Stimulated activated CD4-positive, alpha-beta T cell treated with anti-CD3 and anti-CD28 coated beads, Interleukin-1b, Interleukin-23, amount 100 ng/mL, for 24 hours (primary cell): ENCODE measurements at regions not wholly inside any gene's neighbourhood (a gene's known extent, or its start where the extent isn't known, plus 50 kb on each side); places are given as distances from the start of the nearest gene placed in this dataset.

Experiments
- DNase-seq, 4 experiments: peaks; one replicate each; pipeline ENCODE4 v3.0.0-alpha.2; 2020; ENCODE audit warnings: low read depth in 4 of 4, low spot score in 1 of 4

DNA sequence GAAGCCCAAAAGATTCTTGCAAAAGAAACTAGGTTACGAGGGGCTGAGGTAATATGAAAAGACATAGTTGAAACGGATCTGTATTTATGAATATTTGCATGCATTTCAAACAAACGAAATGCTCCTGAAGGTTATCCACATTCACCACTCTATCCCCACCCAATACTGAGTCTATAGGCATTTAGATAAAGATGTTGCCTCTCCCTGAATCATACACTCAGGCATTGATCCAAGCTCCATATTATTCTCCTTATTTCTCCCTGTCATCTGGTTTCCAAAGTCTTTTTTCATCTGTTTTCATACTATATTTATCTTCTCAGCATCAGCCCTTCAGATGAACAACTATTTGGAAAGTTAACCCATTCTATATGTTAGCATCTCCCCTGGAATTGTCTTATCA is 492.5 kb upstream of the TGFBR2 start:
- DNase-seq: no peak

DNA sequence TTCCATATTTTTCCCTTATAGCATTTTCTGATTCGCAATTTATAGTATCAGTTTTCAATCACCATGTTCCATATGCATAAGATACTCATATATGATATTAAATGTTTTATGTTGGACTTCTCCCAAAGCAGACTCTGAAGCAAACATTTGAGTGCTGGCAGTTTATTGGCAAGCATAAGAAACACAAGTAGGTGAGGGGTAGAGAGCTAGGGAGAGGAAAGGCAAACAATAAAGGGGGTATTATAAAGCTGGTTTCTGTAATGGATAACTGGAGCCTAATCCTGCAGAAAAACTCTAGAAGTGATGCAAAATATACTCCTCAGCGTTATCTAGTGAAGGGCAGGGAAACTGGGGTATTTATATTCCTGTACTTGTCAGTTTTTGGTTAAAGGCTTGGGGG is 491.5 kb upstream of the TGFBR2 start:
- no peak for DNase-seq

DNA sequence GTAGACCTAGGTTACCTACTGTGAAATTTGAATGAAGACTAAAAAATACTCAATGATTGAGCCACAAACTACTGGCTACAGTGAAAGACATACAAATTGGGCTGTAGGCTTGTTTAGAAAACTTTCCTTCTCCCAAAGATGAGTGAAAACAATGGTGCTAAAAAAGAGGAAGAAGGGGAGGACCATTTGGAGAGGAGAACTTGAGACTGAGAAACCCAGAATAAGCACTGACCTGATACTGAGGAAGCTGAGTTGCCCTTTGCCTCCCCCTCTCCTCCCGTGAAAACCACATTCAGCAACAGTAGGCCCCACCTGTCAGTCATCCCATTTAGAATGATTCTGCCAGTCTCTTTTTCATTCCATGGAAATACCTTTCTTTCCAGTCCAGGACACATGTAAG is 484.0 kb upstream of the TGFBR2 start:
- DNase-seq: no peak

DNA sequence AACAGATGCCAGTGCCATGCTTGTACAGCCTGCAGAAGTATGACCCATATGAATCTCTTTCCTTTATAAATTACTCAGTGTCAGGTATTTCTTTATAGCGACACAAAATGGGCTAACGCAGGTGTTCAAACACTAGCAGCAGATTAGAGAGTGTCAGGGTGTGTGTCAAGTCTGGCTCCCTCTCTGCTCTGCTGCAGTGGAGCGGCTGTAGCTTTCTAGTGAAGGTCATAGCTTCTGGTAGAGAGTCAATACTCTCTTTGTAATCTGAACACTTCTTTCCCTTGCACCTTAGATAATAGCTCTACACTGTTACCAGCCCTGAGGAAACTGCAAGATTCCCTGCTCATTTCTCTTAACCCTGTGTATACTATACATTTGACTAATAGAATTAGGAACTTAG is 483.2 kb upstream of the TGFBR2 start:
- DNase-seq: no peak

DNA sequence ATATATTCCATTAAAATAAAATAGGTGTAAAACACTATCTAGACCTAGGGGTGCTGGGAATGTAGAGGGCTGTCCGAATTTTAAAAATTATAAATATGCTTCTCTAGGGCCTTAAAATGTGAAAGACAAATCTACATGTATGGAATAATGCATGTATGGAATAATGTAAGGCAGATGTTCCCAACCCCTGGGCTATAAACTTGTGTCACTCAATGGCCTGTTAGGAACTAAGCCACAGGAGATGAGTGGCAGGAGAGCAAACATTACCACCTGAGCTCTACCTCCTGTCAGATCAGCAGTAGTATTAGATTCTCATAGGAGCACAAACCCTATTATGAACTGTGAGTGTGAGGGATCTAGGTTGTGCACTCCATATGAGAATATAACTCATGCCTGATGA is 482.6 kb upstream of the TGFBR2 start:
- DNase-seq: no peak

DNA sequence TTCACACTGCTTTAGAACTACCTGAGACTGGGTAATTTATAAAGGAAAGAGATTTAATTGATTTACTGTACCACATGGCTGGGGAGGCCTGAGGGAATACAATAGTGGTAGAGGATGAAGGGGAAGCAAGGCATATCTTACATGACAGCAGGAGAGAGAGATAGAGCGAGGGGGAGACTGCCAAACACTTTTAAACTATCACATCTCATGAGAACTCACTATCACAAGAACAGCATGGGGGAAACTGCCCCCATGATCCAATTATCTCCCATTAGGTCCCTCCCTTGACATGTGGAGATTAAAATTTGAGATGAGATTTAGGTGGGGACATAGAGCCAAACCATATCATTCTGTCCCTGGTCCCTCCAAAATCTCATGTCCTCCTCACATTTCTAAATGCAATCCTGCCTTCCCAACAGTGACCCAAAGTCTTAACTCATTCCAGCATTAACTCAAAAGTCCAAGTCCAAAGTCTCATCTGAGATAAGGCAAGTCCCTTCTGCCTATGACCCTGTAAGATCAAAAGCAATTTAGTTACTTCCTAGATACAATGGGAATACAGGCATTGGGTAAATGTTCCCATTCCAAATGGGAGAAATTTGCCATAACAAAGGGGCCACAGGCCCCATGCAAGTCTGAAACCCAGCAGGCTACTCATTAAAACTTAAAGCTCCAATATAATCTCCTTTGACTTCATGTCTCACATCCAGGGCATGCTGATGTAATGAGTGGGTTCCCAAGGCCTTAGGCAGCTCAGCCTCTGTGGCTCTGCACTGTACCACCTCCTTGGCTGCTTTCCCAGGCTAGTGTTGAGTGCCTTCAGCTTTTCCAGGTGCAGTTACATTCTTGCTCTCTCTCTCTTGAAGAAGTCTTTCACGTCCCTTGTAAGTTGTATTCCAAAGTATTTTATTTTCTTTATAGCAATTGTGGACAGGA is 481.7 kb upstream of the TGFBR2 start:
- DNase-seq: no peak

DNA sequence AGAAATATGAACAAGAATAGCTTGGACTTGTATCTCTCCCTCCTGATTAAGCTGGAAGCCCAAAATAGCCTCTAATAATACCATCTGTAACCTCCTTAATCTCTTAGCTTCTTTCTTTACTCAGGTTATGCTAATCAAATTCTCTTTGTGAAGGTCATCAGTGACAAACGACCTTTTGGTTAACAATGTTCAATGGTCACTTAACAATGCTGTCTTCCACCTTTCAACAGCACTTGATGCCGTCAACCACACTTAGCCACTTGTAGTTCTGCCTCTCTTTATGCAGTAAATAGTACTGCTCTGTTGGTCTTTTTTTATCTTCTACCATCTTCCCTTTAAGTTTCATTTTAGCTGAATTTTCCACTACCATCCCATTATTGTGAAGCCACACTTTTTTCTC is 476.6 kb upstream of the TGFBR2 start:
- no peak for DNase-seq

DNA sequence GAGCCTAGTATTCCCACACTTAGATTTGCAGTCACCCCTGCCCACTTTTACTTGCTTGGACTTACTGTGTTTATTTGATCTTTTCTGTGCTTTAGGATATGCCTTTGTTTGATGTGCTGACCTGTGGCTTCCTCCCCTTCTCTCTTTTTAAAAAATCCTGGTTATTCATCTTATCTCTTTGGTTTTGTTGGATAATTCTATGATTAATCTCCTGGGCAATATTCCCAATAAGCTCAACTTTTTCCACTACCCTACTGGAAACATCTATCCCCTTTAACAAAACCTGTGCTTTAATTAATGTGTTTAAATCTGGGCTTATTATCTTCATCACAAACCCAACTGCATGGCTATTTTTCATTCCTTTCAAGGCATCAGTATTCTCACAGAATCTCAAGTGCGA is 476.0 kb upstream of the TGFBR2 start:
- DNase-seq: no peak

DNA sequence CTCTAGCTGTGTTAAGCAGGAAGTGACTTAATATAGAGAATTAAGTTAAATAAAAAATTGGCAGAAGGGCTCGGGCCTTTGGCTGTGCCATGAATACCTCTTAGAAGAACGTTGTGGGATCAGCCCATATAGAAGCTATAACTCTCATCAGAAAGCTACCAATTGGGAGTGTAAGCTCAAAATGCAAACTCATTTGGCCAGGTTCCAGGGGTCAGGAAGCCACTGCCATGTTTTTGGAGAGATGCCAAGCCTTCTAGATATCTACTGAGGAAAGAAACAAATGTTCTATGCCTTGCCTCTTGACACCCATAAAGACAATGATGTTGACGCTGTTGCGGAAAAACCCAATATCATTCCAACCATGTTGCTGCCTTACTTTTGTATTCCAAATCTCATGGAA is 475.2 kb upstream of the TGFBR2 start:
- no peak for DNase-seq

DNA sequence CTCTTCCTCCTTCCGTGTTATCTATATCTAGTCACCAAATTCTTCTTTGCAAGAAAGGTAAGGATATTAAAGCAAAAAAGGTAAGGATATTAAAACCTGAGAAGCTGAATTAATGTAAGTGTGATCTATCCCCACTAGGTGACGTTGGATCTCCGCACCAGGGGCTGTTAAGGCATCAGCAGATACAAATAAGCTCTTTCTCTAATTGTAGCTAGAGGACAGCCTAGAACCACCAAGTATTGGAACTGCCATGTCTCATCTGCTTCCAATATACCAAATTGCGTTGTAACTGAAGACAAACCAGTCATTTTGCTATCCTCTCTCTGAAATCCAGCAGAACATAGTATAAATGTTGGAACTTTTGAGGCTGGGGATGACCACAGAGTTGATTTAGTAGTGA is 471.2 kb upstream of the TGFBR2 start:
- DNase-seq: no peak

DNA sequence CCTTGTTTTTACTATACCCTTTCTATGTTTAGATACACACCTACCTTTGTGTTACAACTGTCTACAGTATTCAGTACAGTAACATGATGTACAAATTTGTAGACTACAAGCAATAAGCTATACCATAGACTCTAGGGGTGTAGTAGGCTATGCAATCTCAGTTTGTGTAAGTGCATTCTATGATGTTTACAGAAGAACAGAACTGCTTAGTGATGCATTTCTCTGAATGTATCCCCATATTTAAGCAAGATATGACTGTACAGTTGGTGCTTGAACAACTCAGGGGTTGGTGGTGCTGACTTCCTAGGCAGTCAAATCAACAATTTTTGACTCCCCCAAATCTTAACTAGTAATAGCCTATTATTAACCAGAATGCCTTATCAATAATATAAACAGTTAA is 467.1 kb upstream of the TGFBR2 start:
- DNase-seq: no peak

DNA sequence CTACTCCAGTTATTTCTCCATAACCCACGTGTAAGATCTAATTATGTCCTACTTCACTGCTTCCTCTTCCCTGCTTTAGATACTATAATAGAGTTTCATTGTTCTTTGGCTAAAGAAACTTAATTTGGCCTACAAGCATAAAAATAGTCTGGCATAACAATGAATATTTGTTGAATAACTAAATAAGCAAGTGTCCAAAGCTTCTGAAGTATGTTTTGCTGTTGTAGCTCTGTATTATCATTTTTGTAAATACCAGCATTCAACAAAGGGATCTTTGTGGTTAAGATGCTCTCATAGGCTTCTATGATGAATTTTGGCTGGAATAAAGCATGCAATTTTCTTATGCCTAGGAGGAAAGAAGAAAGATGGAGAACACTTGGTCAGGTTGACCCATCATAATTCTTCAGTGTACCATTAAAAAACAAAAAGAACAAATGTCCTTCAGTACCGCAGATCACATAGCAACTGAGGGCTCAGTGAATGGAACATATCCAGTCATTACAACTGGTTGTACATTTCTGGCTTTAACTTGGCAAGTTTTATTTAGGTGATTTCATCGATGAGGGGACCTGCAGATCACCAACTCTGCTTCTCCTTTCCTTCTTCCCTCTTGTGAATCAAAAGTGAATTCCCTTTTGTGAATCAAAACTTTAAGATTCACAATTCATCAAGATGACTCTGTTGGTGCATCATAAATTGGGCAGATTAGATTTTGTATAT is 465.9 kb upstream of the TGFBR2 start:
- no peak for DNase-seq

DNA sequence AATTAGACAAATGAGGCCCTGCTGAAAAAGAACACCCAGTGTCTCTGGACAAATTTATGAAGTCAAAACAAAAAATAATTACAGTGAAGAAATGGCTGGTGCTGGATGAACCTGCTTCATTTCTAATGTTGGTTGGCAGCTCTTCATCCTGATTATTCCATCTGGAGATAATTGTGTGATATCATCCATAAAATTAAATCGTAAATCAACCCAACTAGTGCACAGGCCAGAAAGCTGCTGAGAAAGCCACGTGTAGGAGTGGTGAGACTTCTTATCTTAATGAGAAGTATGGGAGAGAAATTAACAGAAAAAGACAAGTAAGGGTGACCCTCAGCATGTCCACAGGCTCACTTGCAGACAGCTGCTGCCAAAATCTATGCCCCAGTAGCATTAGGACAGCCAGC is 465.2 kb upstream of the TGFBR2 start:
- DNase-seq: no peak

DNA sequence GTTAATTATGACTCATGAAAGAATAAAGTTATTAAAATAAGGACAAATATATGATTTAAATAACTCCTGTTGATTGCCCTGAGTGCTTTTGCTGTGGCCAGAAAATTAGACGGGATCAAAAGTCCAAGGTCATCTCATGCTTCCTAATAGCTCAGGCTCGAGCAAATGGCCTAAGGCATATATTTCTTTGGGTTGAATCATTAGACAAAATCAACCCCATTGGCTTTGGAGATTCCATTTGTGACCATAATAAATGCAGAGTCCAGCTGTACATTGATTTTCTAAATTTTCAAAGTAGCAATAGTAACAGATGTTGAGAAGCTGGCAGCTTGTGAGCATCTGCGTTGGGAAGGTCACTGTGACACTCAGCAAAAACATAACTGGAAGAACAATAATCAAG is 464.5 kb upstream of the TGFBR2 start:
- DNase-seq: no peak

DNA sequence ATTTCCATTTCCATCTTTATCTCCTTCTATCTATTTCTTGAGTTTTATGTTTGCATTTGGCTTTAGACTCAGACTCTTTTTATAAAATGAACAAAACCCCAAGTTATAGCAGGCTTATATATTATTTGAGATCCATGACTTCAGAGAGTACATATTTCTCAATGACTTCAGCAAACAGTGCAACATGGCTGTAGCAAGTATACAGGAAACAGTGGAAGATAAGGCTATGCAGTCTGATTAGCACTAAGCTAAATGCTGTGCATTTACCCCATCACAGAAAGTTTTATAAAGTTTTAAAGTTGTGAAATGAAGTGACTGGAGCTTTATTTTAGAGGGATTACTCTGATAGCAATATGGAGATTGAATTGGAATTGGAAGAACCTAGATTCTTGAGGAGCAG is 463.5 kb upstream of the TGFBR2 start:
- DNase-seq: no peak

DNA sequence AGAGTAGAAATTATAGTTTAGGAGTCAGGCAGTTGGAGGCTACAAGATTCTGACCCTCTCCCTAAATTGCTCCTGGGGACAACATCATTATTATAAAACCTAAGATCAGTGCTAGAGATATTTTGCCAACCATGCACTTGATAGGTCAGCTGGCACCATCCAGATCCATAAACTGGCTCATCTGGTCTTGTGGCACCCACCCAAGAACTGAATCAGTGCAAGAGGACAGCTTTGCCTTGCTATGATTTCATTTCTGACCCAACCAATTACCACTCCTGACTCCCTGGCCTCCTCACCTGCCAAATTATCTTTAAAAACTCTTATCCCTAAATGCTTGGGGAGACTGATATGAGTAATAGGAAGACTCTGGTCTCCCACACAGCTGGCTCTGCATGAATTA is 461.1 kb upstream of the TGFBR2 start:
- DNase-seq: no peak

DNA sequence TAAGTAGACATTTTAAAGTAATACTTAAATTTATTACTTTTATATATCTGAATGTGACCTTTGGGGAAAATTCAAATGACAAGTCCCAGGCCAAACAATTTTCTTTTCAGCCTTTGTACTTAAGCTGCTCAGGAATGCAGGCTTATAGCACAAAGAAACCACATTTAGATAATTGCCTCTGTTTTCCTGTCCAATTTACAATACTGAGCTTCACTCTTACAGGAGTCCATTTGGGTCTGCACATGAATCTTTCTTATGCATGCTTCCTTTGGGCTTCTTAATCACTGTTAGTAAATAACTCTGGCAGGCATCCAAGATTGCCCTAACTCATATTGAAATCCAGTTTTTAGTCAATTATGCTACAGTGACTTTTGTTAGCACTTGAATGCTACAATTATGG is 459.4 kb upstream of the TGFBR2 start:
- DNase-seq: no peak

DNA sequence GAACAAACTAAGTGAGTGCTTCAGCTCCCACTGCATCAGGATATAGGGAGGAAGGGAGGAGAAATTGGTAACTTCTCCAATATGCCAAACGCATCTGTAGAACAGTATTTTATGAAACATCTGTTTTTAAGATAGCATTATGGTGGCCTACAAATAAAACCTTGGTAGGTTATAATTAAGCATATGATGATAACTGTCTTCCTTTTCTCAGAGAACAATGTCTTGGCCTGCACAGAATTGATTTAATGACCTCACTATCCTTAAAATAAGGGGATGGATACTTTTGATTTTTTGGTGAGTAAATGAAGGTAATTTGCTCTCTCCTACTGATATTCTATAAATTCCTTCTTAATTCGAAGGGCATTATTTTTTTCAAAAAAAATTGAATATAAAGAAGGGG is 451.5 kb upstream of the TGFBR2 start:
- DNase-seq: no peak

DNA sequence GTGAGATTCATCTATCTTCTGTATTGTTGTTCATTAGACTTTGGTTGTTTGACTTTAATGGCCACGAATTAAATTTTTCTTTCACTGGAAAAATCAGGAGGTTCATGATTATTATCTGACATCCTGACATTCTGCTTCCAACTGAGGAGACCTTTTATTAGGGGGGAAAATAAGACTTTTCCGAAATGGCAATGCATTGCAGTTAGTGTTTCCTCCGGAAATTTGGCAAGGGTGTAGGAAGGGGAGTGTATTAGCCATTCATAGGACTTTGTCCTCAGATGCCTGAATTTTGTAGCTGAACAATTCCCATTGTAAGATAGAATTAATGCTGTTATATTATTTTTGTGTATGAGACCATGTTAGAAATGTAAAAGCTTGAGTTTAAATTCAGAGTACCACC is 450.6 kb upstream of the TGFBR2 start:
- DNase-seq: no peak

DNA sequence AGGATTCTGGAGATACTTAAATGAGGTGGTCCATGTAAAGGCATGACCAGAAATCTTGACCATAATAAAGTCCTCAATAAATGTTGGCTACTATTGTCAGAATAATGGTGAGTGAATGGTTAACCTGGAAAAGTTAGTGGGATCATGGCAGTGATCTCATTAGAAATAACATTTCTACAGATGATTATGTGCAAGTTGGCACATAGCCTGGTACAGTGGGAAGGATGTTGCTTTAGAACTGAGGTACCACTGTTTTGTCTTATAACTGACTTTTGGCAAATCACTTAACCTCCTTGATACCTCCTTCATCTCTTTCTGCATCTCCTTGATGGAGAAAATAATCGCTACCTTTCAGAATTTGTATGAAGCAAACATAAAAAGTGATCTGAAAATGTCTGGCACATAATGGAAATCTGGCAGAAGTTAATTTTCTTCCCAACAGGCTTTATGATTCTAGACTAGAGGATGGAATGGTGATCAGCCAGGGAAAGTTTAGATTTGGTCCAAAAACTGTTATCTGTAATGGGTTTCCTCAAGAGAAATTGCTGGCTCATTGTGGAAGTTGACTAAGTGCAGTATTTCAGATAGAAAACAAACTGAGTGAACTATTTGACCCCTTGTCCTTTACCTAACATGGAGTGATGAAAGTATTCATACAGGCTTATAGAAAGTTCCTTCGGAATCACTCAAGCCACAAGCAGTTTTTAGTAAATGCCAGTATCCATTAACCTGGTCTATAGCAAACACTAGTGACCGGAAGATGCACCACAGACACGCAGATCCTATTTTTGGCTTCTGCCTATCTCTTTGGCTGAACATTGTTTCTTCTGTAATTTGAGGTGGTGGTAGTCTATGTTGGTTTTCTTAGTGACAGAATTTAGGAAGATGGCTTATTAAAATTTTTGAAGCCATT is 449.6 kb upstream of the TGFBR2 start:
- DNase-seq: no peak

DNA sequence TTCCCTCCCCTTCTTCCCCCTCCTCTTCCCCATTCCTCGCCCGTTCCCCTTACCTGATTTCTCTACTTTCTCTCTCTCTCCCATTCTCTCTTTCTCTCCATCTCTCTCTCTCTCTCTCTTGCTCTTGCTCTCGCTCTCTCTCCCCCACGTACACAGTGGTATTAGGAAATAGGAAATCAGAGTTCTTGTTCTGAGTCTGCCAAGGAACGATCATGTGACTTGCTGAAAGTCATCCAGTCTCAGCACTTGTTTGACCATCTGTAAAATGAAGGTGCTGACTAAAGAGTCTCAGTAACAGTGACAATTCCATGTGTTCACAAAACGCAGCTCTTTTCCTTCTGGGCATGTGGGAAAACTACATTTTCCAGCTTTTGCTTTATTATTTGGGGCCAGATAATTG is 445.0 kb upstream of the TGFBR2 start:
- DNase-seq: no peak

DNA sequence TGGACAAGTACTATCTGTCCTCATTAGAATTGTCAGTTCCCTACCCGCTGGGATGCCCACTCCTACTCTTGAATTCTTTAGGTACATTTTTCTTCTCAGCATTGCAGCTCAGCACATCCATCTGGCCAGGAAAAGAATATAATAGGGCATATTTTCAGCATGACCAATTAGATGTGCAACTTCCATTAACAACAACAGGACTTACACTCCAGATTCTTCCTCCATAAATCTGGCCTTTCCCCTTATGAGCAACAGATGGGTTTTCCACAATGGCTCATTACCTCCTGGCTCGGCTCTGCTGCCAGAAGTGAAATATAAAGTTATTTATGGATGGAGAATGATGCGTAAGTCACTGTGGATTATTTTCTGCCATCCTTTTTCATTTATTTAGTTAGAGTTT is 443.8 kb upstream of the TGFBR2 start:
- DNase-seq: no peak
